MM.1S (cell line): ENCODE measurements at regions not wholly inside any gene's neighbourhood (a gene's known extent, or its start where the extent isn't known, plus 50 kb on each side); places are given as distances from the start of the nearest gene placed in this dataset.

Source experiments
- CTCF ChIP-seq: fragments of 300-600 bp; sonication (generic); IDR thresholded peaks from 2 replicates; pipeline ENCODE4 v1.5.1; 2016; ENCODE audit warnings: antibody characterized with exemption, low read length, mixed read lengths
- EZH2phosphoT487 ChIP-seq: fragments of 300-600 bp; sonication (generic); IDR thresholded peaks from 2 replicates; pipeline ENCODE4 v1.6.1; 2018; ENCODE audit warnings: antibody characterized with exemption, low read length

- TF ChIP-seq CTCF (no peak), EZH2phosphoT487 (no peak)
Measured at GRCh38 chr18:38709122-38709521, 1143.5 kb upstream of the CELF4 start.
